SU-DHL-6 (cell line): ENCODE measurements at regions not wholly inside any gene's neighbourhood (a gene's known extent, or its start where the extent isn't known, plus 50 kb on each side); places are given as distances from the start of the nearest gene placed in this dataset.

Source experiments
- H2AFZ ChIP-seq: fragments of 200-600 bp; sonication (generic); 2 replicates; pipeline ENCODE4 v1.6.1; 2014; ENCODE audit warnings: low read depth, mild to moderate bottlenecking, moderate library complexity, mixed read lengths, antibody characterized with exemption, low read length; ENCODE audit not compliant: severe bottlenecking
- H3F3A ChIP-seq: fragments of 200-600 bp; shearing (Covaris generic); 2 replicates; pipeline ENCODE4 v1.6.0; 2016; ENCODE audit warnings: antibody characterized with exemption, mild to moderate bottlenecking; ENCODE audit not compliant: insufficient read depth
- H3K27ac ChIP-seq: fragments of 200-600 bp; sonication (generic); 2 replicates; pipeline ENCODE4 v1.5.1; 2016; ENCODE audit warnings: low read depth, mild to moderate bottlenecking, low read length, moderate library complexity, mixed read lengths
- H3K27me3 ChIP-seq: fragments of 200-600 bp; sonication (generic), shearing (Covaris generic); 2 replicates; pipeline ENCODE4 v1.6.0; 2014; ENCODE audit warnings: mild to moderate bottlenecking, low read length
- H3K36me3 ChIP-seq: fragments of 200-600 bp; sonication (generic); 2 replicates; pipeline ENCODE4 v1.6.1; 2014; ENCODE audit warnings: mild to moderate bottlenecking, low read length, mixed read lengths
- H3K4me2 ChIP-seq: fragments of 300-600, 200-600 bp; shearing (Covaris generic), sonication (generic); 2 replicates; pipeline ENCODE4 v1.6.0; 2014; ENCODE audit warnings: low read length, low read depth, mild to moderate bottlenecking; ENCODE audit not compliant: poor library complexity, severe bottlenecking
- H3K4me3 ChIP-seq: fragments of 200-600 bp; sonication (generic); 2 replicates; pipeline ENCODE4 v1.5.1; 2014; ENCODE audit warnings: antibody characterized with exemption, low read length, mild to moderate bottlenecking, mixed read lengths; ENCODE audit not compliant: insufficient read depth, poor library complexity, severe bottlenecking
- H3K79me2 ChIP-seq: fragments of 200-600 bp; sonication (generic); 2 replicates; pipeline ENCODE4 v1.6.1; 2014; ENCODE audit warnings: mild to moderate bottlenecking, low read length, moderate library complexity; ENCODE audit not compliant: insufficient read depth
- H3K9ac ChIP-seq: fragments of 200-600 bp; sonication (generic); 2 replicates; pipeline ENCODE4 v1.7.0; 2014; ENCODE audit warnings: mild to moderate bottlenecking, low read length
- H3K9me2 ChIP-seq: fragments of 200-600 bp; sonication (generic); replicated peaks from 2 replicates; pipeline ENCODE4 v1.6.1; 2014; ENCODE audit warnings: low read length; ENCODE audit not compliant: insufficient read depth
- H3K9me3 ChIP-seq: fragments of 200-600 bp; sonication (generic); 2 replicates; pipeline ENCODE4 v1.6.1; 2014; ENCODE audit warnings: low read length, mixed read lengths; ENCODE audit not compliant: insufficient read depth
- H4K20me1 ChIP-seq: fragments of 200-600 bp; sonication (generic); 2 replicates; pipeline ENCODE4 v1.6.1; 2014; ENCODE audit warnings: low read depth, mild to moderate bottlenecking, antibody characterized with exemption, low read length, moderate library complexity, mixed read lengths
- EZH2phosphoT487 ChIP-seq: fragments of 200-600 bp; sonication (generic), shearing (Covaris generic); conservative IDR thresholded peaks from 2 replicates; pipeline ENCODE4 v1.6.1; 2018; ENCODE audit warnings: mild to moderate bottlenecking, antibody characterized with exemption, low read length, moderate library complexity, mixed read lengths
- TF ChIP-seq, protein P1 (sequence below): fragments of 200-600 bp; sonication (generic); IDR thresholded peaks from one replicate; pipeline ENCODE4 v1.5.1; 2017; ENCODE audit warnings: antibody characterized with exemption, mild to moderate bottlenecking, low read length, moderate library complexity; ENCODE audit not compliant: insufficient read depth, poor library complexity, severe bottlenecking

DNA sequence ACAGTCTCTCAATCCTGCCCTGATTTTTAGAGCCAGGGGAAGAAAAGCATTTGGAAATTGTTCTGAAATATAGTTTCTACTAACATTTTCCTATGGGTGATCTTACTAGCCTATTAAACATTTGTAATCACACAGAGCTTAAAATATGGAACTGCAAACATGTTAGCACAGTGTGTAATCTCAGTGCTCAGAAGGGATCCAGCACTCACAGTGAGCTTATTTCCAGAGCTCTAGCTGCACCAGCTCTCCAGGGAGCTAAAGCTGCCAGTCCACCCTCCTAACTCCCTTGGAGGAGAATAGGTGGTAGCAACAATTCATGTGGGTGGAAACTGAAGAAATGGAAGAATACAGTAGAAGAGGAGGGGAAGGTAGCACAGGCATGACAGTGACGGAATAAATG lies 64.9 kb upstream of the SYT1 start:
- no peak overlapping the region for H3K4me2 ChIP-seq

DNA sequence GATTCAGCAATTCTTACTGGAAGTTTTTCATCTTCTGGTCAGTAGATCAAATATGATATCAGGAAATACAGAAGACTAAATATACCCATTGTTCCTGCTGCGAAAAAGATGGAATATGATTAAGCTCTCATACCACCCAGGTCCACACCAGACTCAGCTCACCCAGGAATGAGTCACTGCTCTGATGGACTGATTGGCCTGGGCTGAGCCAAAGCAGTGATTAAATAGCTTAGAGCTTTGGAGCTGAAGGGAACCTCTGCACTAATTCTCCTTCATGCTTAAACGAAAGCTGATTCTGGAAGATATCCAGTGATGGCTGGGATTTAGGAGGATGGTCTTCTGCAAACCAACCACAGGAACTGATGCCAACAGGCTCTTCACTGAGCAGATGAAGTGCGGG lies 62.0 kb upstream of the SYT1 start:
- Histone ChIP-seq H3K9me2 (no peaks in the 10 kb centered on the region), H3K79me2 (no peaks in the 10 kb centered on the region), H3K27ac (no peak overlapping the region), H3K27me3 (no peaks in the 10 kb centered on the region), H3K9ac (no peak overlapping the region), H3K36me3 (no peaks in the 10 kb centered on the region), H3K9me3 (no peaks in the 10 kb centered on the region), H3K4me2 (no peak overlapping the region), H3K4me3 (no peak overlapping the region), H3F3A (no peaks in the 10 kb centered on the region), H2AFZ (no peak overlapping the region), H4K20me1 (no peaks in the 10 kb centered on the region)
- TF ChIP-seq EZH2phosphoT487, result no peak
- TF ChIP-seq, protein P1, sequence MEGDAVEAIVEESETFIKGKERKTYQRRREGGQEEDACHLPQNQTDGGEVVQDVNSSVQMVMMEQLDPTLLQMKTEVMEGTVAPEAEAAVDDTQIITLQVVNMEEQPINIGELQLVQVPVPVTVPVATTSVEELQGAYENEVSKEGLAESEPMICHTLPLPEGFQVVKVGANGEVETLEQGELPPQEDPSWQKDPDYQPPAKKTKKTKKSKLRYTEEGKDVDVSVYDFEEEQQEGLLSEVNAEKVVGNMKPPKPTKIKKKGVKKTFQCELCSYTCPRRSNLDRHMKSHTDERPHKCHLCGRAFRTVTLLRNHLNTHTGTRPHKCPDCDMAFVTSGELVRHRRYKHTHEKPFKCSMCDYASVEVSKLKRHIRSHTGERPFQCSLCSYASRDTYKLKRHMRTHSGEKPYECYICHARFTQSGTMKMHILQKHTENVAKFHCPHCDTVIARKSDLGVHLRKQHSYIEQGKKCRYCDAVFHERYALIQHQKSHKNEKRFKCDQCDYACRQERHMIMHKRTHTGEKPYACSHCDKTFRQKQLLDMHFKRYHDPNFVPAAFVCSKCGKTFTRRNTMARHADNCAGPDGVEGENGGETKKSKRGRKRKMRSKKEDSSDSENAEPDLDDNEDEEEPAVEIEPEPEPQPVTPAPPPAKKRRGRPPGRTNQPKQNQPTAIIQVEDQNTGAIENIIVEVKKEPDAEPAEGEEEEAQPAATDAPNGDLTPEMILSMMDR, result no peak

More for the DNA sequence above, 64.9 kb upstream of the SYT1 start:
- Histone ChIP-seq H3K4me3 (no peak overlapping the region), H3K27ac (no peak overlapping the region), H2AFZ (no peak overlapping the region), H3K9me2 (no peaks in the 10 kb centered on the region), H3K9ac (no peak overlapping the region), H3K36me3 (no peaks in the 10 kb centered on the region), H3K79me2 (no peaks in the 10 kb centered on the region), H4K20me1 (no peaks in the 10 kb centered on the region), H3K27me3 (no peaks in the 10 kb centered on the region), H3F3A (no peaks in the 10 kb centered on the region), H3K9me3 (no peaks in the 10 kb centered on the region)
- TF ChIP-seq EZH2phosphoT487, result no peak
- TF ChIP-seq, protein P1, result no peak

DNA sequence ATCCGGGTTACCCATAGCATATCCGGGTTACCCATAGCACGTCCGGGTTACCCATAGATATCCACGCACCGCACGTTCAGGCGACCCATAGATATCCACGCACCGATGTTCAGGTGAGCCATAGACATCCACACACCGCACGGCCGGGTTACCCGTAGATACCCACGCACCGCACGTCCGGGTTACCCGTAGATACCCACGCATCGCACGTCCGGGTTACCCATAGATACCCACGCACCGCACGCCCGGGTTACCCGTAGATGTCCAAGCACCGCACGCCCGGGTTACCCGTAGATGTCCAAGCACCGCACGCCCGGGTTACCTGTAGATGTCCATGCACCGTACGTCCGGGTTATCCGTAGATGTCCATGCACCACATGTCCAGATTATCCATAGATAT lies 60.3 kb upstream of the SYT1 start:
- no peak for TF ChIP-seq EZH2phosphoT487
- TF ChIP-seq, protein P1, result no peak
- no peak overlapping the region for H3K9ac ChIP-seq
- H3K9me2 ChIP-seq, result no peaks in the 10 kb centered on the region
- H4K20me1 ChIP-seq, result no peaks in the 10 kb centered on the region
- H3K4me2 ChIP-seq, result no peak overlapping the region
- no peaks in the 10 kb centered on the region for H3F3A ChIP-seq
- H3K9me3 ChIP-seq, result no peaks in the 10 kb centered on the region
- H3K36me3 ChIP-seq, result no peaks in the 10 kb centered on the region
- no peak overlapping the region for H2AFZ ChIP-seq
- no peaks in the 10 kb centered on the region for H3K79me2 ChIP-seq
- no peak overlapping the region for H3K27ac ChIP-seq
- no peaks in the 10 kb centered on the region for H3K27me3 ChIP-seq
- no peak overlapping the region for H3K4me3 ChIP-seq
